ENCODE measurements at regions not wholly inside any gene's neighbourhood (a gene's known extent, or its start where the extent isn't known, plus 50 kb on each side); places are given as distances from the start of the nearest gene placed in this dataset.

GRCh38 chr4:178894126-178894525 is 1451.9 kb upstream of the AGA start:
- DNase-seq (ENCODE audit: extremely low read depth in 1 of 2, low read depth in 1 of 2): no peak

GRCh38 chr4:178899084-178899483 is 1456.8 kb upstream of the AGA start:
- DNase-seq (ENCODE audit: extremely low read depth in 1 of 2, low read depth in 1 of 2): no peak

- DNase-seq (ENCODE audit: extremely low read depth in 1 of 2, low read depth in 1 of 2): no peak
These were observed 1475.5 kb upstream of the AGA start for GRCh38 chr4:178917756-178918155.

- no peak for DNase-seq (ENCODE audit: extremely low read depth in 1 of 2, low read depth in 1 of 2)
These were observed 1494.9 kb upstream of the AGA start for GRCh38 chr4:178937130-178937529.

- no peak for DNase-seq (ENCODE audit: extremely low read depth in 1 of 2, low read depth in 1 of 2)
These were observed 1499.7 kb upstream of the AGA start for GRCh38 chr4:178941975-178942374.

GRCh38 chr4:178953447-178954120 is 1511.3 kb upstream of the AGA start:
- no peak for DNase-seq (ENCODE audit: extremely low read depth in 1 of 2, low read depth in 1 of 2)

- DNase-seq (ENCODE audit: extremely low read depth in 1 of 2, low read depth in 1 of 2): no peak
These were observed 1513.4 kb upstream of the AGA start for GRCh38 chr4:178955614-178956013.

GRCh38 chr4:178958725-178959440 is 1516.6 kb upstream of the AGA start:
- no peak for DNase-seq (ENCODE audit: extremely low read depth in 1 of 2, low read depth in 1 of 2)

GRCh38 chr4:178963446-178964045 is 1521.3 kb upstream of the AGA start:
- no peak for DNase-seq (ENCODE audit: extremely low read depth in 1 of 2, low read depth in 1 of 2)

GRCh38 chr4:178966644-178967043 is 1524.4 kb upstream of the AGA start:
- no peak for DNase-seq (ENCODE audit: extremely low read depth in 1 of 2, low read depth in 1 of 2)

- DNase-seq (ENCODE audit: extremely low read depth in 1 of 2, low read depth in 1 of 2): no peak
These were observed 1528.3 kb upstream of the AGA start for GRCh38 chr4:178970433-178971140.

- no peak for DNase-seq (ENCODE audit: extremely low read depth in 1 of 2, low read depth in 1 of 2)
These were observed 1534.6 kb upstream of the AGA start for GRCh38 chr4:178976861-178977260.

- DNase-seq (ENCODE audit: extremely low read depth in 1 of 2, low read depth in 1 of 2): no peak
These were observed 1551.1 kb upstream of the AGA start for GRCh38 chr4:178993306-178993705.

- no peak for DNase-seq (ENCODE audit: extremely low read depth in 1 of 2, low read depth in 1 of 2)
These were observed 1559.7 kb upstream of the AGA start for GRCh38 chr4:179001918-179002317.

- DNase-seq (ENCODE audit: extremely low read depth in 1 of 2, low read depth in 1 of 2): no peak
These were observed 1565.5 kb upstream of the AGA start for GRCh38 chr4:179007755-179008154.

- no peak for DNase-seq (ENCODE audit: extremely low read depth in 1 of 2, low read depth in 1 of 2)
These were observed 1575.3 kb upstream of the AGA start for GRCh38 chr4:179017581-179017980.

GRCh38 chr4:179027569-179027968 is 1585.3 kb upstream of the AGA start:
- no peak for DNase-seq (ENCODE audit: extremely low read depth in 1 of 2, low read depth in 1 of 2)

- DNase-seq (ENCODE audit: extremely low read depth in 1 of 2, low read depth in 1 of 2): no peak
These were observed 1586.1 kb upstream of the AGA start for GRCh38 chr4:179028321-179028720.

- no peak for DNase-seq (ENCODE audit: extremely low read depth in 1 of 2, low read depth in 1 of 2)
These were observed 1587.4 kb upstream of the AGA start for GRCh38 chr4:179029683-179030082.

GRCh38 chr4:179040259-179040658 is 1598.0 kb upstream of the AGA start:
- DNase-seq (ENCODE audit: extremely low read depth in 1 of 2, low read depth in 1 of 2): no peak

- DNase-seq (ENCODE audit: extremely low read depth in 1 of 2, low read depth in 1 of 2): no peak
These were observed 1606.7 kb upstream of the AGA start for GRCh38 chr4:179048839-179049453.
